ENCODE measurements at regions not wholly inside any gene's neighbourhood (a gene's known extent, or its start where the extent isn't known, plus 50 kb on each side); places are given as distances from the start of the nearest gene placed in this dataset.

DNA sequence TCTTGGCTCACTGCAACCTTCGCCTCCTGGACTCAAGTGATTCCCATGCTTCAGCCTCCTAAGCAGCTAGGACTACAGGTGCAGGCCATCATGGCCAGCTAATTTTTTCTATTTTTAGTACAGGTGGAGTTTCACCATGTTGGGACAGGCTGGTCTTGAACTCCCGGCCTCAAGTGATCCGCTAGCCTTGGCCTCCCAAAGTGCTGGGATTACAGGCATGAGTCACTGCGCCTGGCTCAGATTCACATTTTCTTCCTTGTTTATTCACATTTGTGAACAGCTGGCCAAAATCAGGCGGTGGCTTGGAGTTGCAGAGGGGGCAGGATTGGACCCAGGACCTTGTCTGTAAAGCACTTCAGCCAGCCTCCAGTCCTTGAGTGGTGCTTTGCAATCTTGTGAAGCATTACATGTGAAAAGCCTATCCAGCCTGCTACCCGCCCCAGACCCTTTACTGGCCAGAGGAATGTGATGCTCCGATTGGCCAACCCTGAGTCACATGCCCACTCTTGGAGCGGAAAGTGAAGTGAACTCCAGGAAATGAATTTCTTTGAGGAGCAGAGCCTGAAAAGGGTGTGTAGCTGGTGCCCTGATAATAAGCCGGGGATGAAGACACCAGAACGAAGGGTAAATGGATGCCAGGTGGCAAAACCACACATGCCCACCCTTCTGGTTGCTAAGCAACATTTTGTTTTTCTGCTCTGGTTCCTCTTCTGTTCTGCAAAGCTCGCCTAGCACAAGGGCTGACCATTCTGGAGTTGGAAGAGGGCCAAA, 62.6 kb upstream of the PTPRJ start (continued):
- TF ChIP-seq, protein P1, sequence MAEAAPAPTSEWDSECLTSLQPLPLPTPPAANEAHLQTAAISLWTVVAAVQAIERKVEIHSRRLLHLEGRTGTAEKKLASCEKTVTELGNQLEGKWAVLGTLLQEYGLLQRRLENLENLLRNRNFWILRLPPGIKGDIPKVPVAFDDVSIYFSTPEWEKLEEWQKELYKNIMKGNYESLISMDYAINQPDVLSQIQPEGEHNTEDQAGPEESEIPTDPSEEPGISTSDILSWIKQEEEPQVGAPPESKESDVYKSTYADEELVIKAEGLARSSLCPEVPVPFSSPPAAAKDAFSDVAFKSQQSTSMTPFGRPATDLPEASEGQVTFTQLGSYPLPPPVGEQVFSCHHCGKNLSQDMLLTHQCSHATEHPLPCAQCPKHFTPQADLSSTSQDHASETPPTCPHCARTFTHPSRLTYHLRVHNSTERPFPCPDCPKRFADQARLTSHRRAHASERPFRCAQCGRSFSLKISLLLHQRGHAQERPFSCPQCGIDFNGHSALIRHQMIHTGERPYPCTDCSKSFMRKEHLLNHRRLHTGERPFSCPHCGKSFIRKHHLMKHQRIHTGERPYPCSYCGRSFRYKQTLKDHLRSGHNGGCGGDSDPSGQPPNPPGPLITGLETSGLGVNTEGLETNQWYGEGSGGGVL (CRISPR knock-in tag; IDR thresholded peaks at IDR 0.05) = no peak
- no peak for TF ChIP-seq KDM2B (CRISPR knock-in tag; IDR thresholded peaks at IDR 0.05)
- TF ChIP-seq, protein P2, sequence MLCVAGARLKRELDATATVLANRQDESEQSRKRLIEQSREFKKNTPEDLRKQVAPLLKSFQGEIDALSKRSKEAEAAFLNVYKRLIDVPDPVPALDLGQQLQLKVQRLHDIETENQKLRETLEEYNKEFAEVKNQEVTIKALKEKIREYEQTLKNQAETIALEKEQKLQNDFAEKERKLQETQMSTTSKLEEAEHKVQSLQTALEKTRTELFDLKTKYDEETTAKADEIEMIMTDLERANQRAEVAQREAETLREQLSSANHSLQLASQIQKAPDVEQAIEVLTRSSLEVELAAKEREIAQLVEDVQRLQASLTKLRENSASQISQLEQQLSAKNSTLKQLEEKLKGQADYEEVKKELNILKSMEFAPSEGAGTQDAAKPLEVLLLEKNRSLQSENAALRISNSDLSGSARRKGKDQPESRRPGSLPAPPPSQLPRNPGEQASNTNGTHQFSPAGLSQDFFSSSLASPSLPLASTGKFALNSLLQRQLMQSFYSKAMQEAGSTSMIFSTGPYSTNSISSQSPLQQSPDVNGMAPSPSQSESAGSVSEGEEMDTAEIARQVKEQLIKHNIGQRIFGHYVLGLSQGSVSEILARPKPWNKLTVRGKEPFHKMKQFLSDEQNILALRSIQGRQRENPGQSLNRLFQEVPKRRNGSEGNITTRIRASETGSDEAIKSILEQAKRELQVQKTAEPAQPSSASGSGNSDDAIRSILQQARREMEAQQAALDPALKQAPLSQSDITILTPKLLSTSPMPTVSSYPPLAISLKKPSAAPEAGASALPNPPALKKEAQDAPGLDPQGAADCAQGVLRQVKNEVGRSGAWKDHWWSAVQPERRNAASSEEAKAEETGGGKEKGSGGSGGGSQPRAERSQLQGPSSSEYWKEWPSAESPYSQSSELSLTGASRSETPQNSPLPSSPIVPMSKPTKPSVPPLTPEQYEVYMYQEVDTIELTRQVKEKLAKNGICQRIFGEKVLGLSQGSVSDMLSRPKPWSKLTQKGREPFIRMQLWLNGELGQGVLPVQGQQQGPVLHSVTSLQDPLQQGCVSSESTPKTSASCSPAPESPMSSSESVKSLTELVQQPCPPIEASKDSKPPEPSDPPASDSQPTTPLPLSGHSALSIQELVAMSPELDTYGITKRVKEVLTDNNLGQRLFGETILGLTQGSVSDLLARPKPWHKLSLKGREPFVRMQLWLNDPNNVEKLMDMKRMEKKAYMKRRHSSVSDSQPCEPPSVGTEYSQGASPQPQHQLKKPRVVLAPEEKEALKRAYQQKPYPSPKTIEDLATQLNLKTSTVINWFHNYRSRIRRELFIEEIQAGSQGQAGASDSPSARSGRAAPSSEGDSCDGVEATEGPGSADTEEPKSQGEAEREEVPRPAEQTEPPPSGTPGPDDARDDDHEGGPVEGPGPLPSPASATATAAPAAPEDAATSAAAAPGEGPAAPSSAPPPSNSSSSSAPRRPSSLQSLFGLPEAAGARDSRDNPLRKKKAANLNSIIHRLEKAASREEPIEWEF (CRISPR knock-in tag; IDR thresholded peaks at IDR 0.05) = no peak
- TF ChIP-seq SMAD1 (IDR thresholded peaks at IDR 0.05; ENCODE audit: low read depth, low read length, partially characterized antibody) = peak; percentile 64
- TF ChIP-seq, protein P3, sequence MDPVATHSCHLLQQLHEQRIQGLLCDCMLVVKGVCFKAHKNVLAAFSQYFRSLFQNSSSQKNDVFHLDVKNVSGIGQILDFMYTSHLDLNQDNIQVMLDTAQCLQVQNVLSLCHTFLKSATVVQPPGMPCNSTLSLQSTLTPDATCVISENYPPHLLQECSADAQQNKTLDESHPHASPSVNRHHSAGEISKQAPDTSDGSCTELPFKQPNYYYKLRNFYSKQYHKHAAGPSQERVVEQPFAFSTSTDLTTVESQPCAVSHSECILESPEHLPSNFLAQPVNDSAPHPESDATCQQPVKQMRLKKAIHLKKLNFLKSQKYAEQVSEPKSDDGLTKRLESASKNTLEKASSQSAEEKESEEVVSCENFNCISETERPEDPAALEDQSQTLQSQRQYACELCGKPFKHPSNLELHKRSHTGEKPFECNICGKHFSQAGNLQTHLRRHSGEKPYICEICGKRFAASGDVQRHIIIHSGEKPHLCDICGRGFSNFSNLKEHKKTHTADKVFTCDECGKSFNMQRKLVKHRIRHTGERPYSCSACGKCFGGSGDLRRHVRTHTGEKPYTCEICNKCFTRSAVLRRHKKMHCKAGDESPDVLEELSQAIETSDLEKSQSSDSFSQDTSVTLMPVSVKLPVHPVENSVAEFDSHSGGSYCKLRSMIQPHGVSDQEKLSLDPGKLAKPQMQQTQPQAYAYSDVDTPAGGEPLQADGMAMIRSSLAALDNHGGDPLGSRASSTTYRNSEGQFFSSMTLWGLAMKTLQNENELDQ (CRISPR knock-in tag; IDR thresholded peaks at IDR 0.05; ENCODE audit: borderline replicate concordance) = no peak
- TF ChIP-seq RFX7 (CRISPR knock-in tag; IDR thresholded peaks at IDR 0.05) = no peak
- TF ChIP-seq, protein P4, sequence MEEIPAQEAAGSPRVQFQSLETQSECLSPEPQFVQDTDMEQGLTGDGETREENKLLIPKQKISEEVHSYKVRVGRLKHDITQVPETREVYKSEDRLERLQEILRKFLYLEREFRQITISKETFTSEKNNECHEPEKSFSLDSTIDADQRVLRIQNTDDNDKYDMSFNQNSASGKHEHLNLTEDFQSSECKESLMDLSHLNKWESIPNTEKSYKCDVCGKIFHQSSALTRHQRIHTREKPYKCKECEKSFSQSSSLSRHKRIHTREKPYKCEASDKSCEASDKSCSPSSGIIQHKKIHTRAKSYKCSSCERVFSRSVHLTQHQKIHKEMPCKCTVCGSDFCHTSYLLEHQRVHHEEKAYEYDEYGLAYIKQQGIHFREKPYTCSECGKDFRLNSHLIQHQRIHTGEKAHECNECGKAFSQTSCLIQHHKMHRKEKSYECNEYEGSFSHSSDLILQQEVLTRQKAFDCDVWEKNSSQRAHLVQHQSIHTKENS (CRISPR knock-in tag; IDR thresholded peaks at IDR 0.05) = no peak
- no peak for TF ChIP-seq SRSF1 (IDR thresholded peaks at IDR 0.05; ENCODE audit: low read depth, low read length)
- TF ChIP-seq ZNF253 (CRISPR knock-in tag; conservative IDR thresholded peaks at IDR 0.05) = no peak
- TF ChIP-seq POLR3G (IDR thresholded peaks at IDR 0.05; ENCODE audit: extremely low read depth, insufficient read length, insufficient replicate concordance) = no peak
- TF ChIP-seq TEAD4 (IDR thresholded peaks at IDR 0.05; ENCODE audit: low read length) = no peak; the same call in 1 of the 2 replicates
- TF ChIP-seq TEAD4 (CRISPR knock-in tag; IDR thresholded peaks at IDR 0.05; ENCODE audit: borderline replicate concordance) = no peak
- TF ChIP-seq, protein P5, sequence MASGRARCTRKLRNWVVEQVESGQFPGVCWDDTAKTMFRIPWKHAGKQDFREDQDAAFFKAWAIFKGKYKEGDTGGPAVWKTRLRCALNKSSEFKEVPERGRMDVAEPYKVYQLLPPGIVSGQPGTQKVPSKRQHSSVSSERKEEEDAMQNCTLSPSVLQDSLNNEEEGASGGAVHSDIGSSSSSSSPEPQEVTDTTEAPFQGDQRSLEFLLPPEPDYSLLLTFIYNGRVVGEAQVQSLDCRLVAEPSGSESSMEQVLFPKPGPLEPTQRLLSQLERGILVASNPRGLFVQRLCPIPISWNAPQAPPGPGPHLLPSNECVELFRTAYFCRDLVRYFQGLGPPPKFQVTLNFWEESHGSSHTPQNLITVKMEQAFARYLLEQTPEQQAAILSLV (tag; IDR thresholded peaks at IDR 0.05) = no peak

Data from K562 (cell line).